LNCAP (cell line): ENCODE measurements at regions not wholly inside any gene's neighbourhood (a gene's known extent, or its start where the extent isn't known, plus 50 kb on each side); places are given as distances from the start of the nearest gene placed in this dataset.

ENCODE experiments used
- TF ChIP-seq, protein P1 (sequence below): fragments of 450-650 bp; IDR thresholded peaks from 2 replicates; pipeline ENCODE4 v1.5.1; 2017; ENCODE audit warnings: mild to moderate bottlenecking

DNA sequence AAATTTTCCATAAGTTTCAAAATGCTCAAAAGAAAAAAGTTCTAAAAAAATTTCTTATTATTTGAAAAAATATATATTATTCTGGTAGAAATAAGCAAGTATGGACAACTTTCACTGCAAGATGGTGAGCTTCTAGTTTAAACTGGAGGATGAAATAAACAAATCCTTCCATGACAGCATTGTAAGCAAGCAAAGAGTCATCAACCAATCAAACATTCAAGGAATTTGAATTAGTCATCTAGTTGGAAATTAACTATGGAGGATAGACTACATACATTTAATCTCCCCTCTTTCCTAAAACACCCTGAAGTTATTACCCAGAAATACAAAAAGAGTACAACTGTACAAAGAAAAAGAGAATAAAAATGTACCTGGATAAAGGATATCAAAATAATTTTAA lies 51.0 kb upstream of the IRX5 start:
- TF ChIP-seq, protein P1, sequence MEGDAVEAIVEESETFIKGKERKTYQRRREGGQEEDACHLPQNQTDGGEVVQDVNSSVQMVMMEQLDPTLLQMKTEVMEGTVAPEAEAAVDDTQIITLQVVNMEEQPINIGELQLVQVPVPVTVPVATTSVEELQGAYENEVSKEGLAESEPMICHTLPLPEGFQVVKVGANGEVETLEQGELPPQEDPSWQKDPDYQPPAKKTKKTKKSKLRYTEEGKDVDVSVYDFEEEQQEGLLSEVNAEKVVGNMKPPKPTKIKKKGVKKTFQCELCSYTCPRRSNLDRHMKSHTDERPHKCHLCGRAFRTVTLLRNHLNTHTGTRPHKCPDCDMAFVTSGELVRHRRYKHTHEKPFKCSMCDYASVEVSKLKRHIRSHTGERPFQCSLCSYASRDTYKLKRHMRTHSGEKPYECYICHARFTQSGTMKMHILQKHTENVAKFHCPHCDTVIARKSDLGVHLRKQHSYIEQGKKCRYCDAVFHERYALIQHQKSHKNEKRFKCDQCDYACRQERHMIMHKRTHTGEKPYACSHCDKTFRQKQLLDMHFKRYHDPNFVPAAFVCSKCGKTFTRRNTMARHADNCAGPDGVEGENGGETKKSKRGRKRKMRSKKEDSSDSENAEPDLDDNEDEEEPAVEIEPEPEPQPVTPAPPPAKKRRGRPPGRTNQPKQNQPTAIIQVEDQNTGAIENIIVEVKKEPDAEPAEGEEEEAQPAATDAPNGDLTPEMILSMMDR = no peak

DNA sequence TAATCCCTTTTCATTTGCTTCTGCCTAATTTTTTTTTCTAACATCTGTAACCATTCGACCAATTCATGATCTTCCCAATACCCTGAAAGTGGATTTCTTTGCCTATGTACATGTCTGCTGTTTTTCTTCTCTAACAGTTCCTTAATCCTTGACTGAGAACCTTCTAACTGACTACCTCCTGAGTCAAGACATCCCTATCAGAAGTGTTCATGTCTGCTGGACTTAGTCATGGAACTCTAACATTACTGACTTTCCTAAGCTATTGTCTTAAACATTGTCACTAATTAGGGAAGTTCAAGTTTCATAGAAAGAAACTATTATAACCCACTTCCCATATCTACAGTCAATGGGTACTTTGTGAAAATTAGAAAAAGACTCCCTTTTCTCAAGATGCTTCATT lies 52.4 kb upstream of the IRX5 start:
- TF ChIP-seq, protein P1 = no peak

DNA sequence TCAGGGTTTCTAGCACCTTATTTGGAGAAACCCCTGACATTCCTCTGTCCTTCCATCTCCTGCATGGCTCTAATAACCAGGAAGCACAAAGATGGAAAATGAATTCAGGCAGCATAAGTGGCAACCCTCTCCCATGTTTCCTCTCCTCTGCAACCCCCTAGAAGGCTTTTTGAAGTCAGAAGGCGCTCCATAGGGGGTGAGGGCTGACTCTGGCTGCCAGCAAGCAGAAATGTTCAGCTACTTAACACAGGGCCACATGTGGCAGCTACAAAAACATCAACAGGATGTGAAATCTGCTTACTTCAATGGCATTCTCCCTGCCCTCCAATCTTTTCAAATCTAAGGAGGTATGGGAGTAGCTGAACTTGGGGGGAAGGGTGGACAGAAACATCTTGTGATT lies 55.2 kb upstream of the IRX5 start:
- TF ChIP-seq, protein P1 = no peak

DNA sequence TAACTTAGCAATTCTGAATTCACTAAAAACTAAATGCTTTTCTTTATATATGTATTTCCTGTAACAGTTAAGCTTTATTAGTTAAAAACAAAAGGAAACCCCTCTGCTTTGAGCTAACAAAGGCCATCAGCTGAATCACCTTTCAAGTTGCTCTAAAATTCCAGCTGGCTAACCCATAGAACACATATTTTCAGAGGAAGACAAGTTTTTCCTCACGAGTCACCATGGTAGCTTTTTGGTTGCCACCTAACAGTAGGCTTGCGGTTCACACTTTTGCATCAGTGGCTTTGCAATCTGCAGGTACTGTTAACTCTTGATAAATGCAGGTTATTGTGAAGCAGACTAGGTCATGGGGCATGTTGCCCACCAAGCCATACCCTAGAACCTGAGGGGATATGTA lies 57.6 kb upstream of the IRX5 start:
- TF ChIP-seq, protein P1 = no peak

DNA sequence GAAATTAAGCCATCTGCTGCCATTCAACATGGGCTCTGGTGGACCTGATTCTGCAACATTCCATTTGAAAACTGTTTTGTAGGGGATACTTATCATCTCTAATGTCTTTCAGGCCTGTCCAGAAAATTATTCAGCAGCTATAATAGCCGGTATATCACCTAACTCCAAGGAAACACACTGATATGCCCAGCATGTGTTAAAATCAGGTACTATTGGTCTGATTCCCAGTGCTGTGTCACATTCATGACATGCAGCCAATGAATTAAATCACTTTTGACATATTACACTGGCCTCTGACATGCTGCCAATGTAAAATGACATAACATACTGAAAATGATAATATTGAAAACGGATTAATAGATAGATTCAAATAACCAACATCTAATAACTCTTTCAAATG lies 60.5 kb upstream of the IRX5 start:
- TF ChIP-seq, protein P1 = no peak

DNA sequence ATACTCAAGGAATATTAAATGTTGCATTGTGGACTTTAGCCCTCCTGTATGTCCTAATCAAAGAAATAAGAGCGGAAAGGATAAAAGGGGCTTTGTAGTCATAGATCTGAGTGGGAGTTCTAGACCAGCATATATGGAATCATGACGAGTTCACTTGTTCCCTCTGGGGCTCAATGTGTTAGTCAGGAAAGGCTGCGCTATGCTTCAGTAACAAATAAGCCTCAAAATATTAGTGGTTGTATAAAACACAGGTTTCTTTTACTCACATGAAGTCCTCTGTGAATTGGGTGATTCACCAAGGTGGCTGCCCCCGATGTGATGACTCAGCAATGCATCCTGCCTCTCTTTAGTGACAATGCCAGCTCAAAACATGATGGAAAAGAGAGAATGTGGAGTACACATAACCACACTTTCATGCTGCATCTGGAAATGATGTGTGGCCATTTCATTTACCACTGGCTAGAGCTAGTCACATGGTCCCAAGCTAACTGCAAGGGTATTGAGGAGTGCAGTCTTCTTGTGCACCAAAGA lies 63.3 kb upstream of the IRX5 start:
- TF ChIP-seq, protein P1 = no peak

DNA sequence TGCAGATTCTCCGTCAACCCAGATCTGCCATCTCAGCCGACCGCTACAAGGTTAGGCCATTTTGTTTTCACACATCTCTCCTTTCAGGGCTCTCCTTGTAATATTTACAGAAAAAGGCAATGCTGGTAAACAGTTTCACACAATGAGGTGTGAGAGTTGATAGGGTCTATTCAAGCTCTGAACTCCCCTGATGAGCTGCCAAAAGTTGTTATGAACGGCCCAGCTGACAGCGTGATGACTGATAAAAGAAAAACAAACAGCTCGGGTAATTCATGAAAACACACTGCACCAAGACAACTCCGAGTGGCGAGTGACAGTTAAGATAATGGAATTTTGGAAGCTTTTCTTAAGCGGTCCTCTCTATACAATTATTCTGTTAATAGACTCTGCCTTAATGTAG lies 68.1 kb upstream of the IRX5 start:
- TF ChIP-seq, protein P1 = no peak

DNA sequence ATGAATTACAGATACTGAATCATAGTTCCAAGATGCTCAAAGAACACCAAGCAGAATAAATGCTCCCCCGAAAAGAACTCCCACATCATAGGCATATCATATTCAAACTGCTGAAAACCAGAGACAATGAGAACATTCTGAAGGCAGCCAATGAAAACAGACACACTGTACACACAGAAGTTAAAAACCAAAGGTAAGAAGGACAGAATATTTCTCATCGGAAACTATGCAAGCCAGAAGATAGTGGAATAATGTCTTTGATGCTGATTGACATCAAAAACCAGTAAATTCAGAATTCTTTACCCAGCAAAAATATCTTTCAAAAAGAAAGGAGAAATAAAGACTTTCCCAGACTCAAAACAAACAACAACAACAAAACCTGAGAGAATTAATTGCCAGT lies 73.8 kb upstream of the IRX5 start:
- TF ChIP-seq, protein P1 = no peak
